CD8-positive, alpha-beta memory T cell (primary cell): ENCODE measurements at regions not wholly inside any gene's neighbourhood (a gene's known extent, or its start where the extent isn't known, plus 50 kb on each side); places are given as distances from the start of the nearest gene placed in this dataset.

Source experiments
- CTCF ChIA-PET: fragments of 350-600 bp; sonication (Branson Sonifier 250); formaldehyde crosslinking; loops from one replicate; lab custom pipeline; 2021; ENCODE audit warnings: antibody characterized with exemption; lab: Charles Lee
- POLR2A ChIA-PET: fragments of 350-600 bp; sonication (Branson Sonifier 250); formaldehyde crosslinking; loops from one replicate; lab custom pipeline; 2021; ENCODE audit warnings: antibody characterized with exemption; lab: Charles Lee
- DNase-seq, 5 donors: peaks; one replicate each; pipeline versions ENCODE4 v3.0.0 to v3.0.0-alpha.2; 2020 to 2022; ENCODE audit warnings: mixed read lengths in 1 of 5
- H3K27ac ChIP-seq: one replicate; pipeline ENCODE4 v1.7.0; 2013; ENCODE audit warnings: low read depth, mild to moderate bottlenecking, low read length, moderate library complexity
- H3K27me3 ChIP-seq: 2 replicates; pipeline ENCODE4 v1.7.0; 2013; ENCODE audit warnings: low read length, mild to moderate bottlenecking; ENCODE audit not compliant: insufficient read depth, poor library complexity, severe bottlenecking
- H3K36me3 ChIP-seq: 2 replicates; pipeline ENCODE4 v1.7.0; 2013; ENCODE audit warnings: mild to moderate bottlenecking, low read length, moderate library complexity; ENCODE audit not compliant: insufficient read depth
- H3K4me1 ChIP-seq: 2 replicates; pipeline ENCODE4 v1.7.0; 2013; ENCODE audit warnings: mild to moderate bottlenecking, low read length, moderate library complexity; ENCODE audit not compliant: insufficient read depth
- H3K4me3 ChIP-seq: 2 replicates; pipeline ENCODE4 v1.7.0; 2013; ENCODE audit warnings: mild to moderate bottlenecking, low read length
- H3K9me3 ChIP-seq: 2 replicates; pipeline ENCODE4 v1.7.0; 2013; ENCODE audit warnings: mild to moderate bottlenecking, low read length
- H3K27ac Mint-ChIP-seq, 8 donors: one replicate each; pipeline ENCODE4 v1.8.0; 2020 to 2021; ENCODE audit warnings: mixed read lengths in 8 of 8, mild to moderate bottlenecking in 6 of 8, inconsistent platforms in 3 of 8, moderate library complexity in 3 of 8
- H3K27me3 Mint-ChIP-seq, 2 donors: one replicate each; pipeline ENCODE4 v1.8.0; 2020 to 2021; ENCODE audit warnings: mixed read lengths in 2 of 2, mild to moderate bottlenecking in 1 of 2, moderate library complexity in 1 of 2
- H3K36me3 Mint-ChIP-seq, 3 donors: one replicate each; pipeline ENCODE4 v1.8.0; 2020 to 2021; ENCODE audit warnings: mixed read lengths in 3 of 3, inconsistent platforms in 1 of 3, mild to moderate bottlenecking in 1 of 3
- H3K4me1 Mint-ChIP-seq, 3 donors: one replicate each; pipeline ENCODE4 v1.8.0; 2020 to 2021; ENCODE audit warnings: mixed read lengths in 3 of 3, inconsistent platforms in 1 of 3, mild to moderate bottlenecking in 1 of 3
- H3K4me3 Mint-ChIP-seq, 7 donors: one replicate each; pipeline ENCODE4 v1.8.0; 2020 to 2021; ENCODE audit warnings: mixed read lengths in 7 of 7, mild to moderate bottlenecking in 6 of 7, moderate library complexity in 4 of 7, inconsistent platforms in 2 of 7
- H3K9me3 Mint-ChIP-seq, 5 donors: one replicate each; pipeline ENCODE4 v1.8.0; 2020 to 2022; ENCODE audit warnings: mixed read lengths in 5 of 5, mild to moderate bottlenecking in 3 of 5, moderate library complexity in 2 of 5, inconsistent platforms in 1 of 5

GRCh38 chr10:10873915-10874314 lies 143.8 kb upstream of the CELF2 start:
- no peaks in the 10 kb centered on the region for H3K9me3 ChIP-seq
- no peaks in the 10 kb centered on the region for H3K27me3 ChIP-seq
- Mint-ChIP-seq H3K9me3 (no peaks in the 10 kb centered on the region), H3K36me3 (peaks cover 0 to 5% (median 0%) of the 10 kb centered on the region in 3 donors), H3K27ac (no peak overlapping the region), H3K4me1 (no peaks in the 10 kb centered on the region), H3K27me3 (peaks cover 12 to 27% of the 10 kb centered on the region in 2 donors), H3K4me3 (no peak overlapping the region)
- no peak for DNase-seq
- H3K4me1 ChIP-seq = no peaks in the 10 kb centered on the region
- H3K27ac ChIP-seq = no peak overlapping the region
- no peaks in the 10 kb centered on the region for H3K36me3 ChIP-seq
- CTCF ChIA-PET = no interaction called here
- POLR2A ChIA-PET = no interaction called here
- H3K4me3 ChIP-seq = no peak overlapping the region

GRCh38 chr10:10878963-10879362 lies 138.7 kb upstream of the CELF2 start:
- POLR2A ChIA-PET = no interaction called here
- CTCF ChIA-PET = no interaction called here
- Histone ChIP-seq H3K9me3 (no peaks in the 10 kb centered on the region), H3K27me3 (no peaks in the 10 kb centered on the region), H3K36me3 (no peaks in the 10 kb centered on the region), H3K4me1 (no peaks in the 10 kb centered on the region), H3K27ac (no peak overlapping the region), H3K4me3 (no peak overlapping the region)
- Mint-ChIP-seq H3K9me3 (peaks cover 0 to 5% (median 0%) of the 10 kb centered on the region in 5 donors), H3K27me3 (peaks cover 4 to 12% of the 10 kb centered on the region in 2 donors), H3K4me3 (no peak overlapping the region), H3K36me3 (no peaks in the 10 kb centered on the region), H3K27ac (no peak overlapping the region), H3K4me1 (no peaks in the 10 kb centered on the region)
- DNase-seq = no peak

GRCh38 chr10:10881117-10881813 lies 136.4 kb upstream of the CELF2 start:
- no peak overlapping the region for H3K27ac Mint-ChIP-seq
- Histone ChIP-seq H3K27ac (no peak overlapping the region), H3K4me1 (no peaks in the 10 kb centered on the region), H3K27me3 (no peaks in the 10 kb centered on the region), H3K36me3 (no peaks in the 10 kb centered on the region), H3K4me3 (no peak overlapping the region), H3K9me3 (no peaks in the 10 kb centered on the region)
- CTCF ChIA-PET = no interaction called here
- no peak overlapping the region for H3K4me3 Mint-ChIP-seq
- peaks cover 0 to 13% (median 0%) of the 10 kb centered on the region in 3 donors for H3K36me3 Mint-ChIP-seq
- no peaks in the 10 kb centered on the region for H3K4me1 Mint-ChIP-seq
- DNase-seq = no peak
- peaks cover 6 to 21% of the 10 kb centered on the region in 2 donors for H3K27me3 Mint-ChIP-seq
- POLR2A ChIA-PET = no interaction called here
- H3K9me3 Mint-ChIP-seq = peaks cover 5 to 25% (median 17%) of the 10 kb centered on the region in 5 donors

GRCh38 chr10:10883737-10884136 lies 133.9 kb upstream of the CELF2 start:
- no peak for DNase-seq
- Histone ChIP-seq H3K4me1 (no peaks in the 10 kb centered on the region), H3K36me3 (no peaks in the 10 kb centered on the region), H3K4me3 (no peak overlapping the region), H3K27me3 (no peaks in the 10 kb centered on the region), H3K9me3 (no peaks in the 10 kb centered on the region), H3K27ac (no peak overlapping the region)
- Mint-ChIP-seq H3K27me3 (peaks cover 11 to 34% of the 10 kb centered on the region in 2 donors), H3K4me1 (no peaks in the 10 kb centered on the region), H3K36me3 (peaks cover 0 to 13% (median 0%) of the 10 kb centered on the region in 3 donors), H3K9me3 (peaks cover 5 to 25% (median 17%) of the 10 kb centered on the region in 5 donors), H3K4me3 (no peak overlapping the region), H3K27ac (no peak overlapping the region)
- CTCF ChIA-PET = no interaction called here
- POLR2A ChIA-PET = no interaction called here

- no peaks in the 10 kb centered on the region for H3K9me3 ChIP-seq
- ChIA-PET POLR2A (no interaction called here), CTCF (no interaction called here)
- Mint-ChIP-seq H3K36me3 (peaks cover 0 to 13% (median 0%) of the 10 kb centered on the region in 3 donors), H3K27me3 (peaks cover 11 to 52% of the 10 kb centered on the region in 2 donors), H3K9me3 (peaks cover 5 to 25% (median 17%) of the 10 kb centered on the region in 5 donors), H3K4me3 (no peak overlapping the region), H3K27ac (no peak overlapping the region), H3K4me1 (no peaks in the 10 kb centered on the region)
- no peak overlapping the region for H3K4me3 ChIP-seq
- no peaks in the 10 kb centered on the region for H3K4me1 ChIP-seq
- H3K27me3 ChIP-seq = no peaks in the 10 kb centered on the region
- H3K36me3 ChIP-seq = no peaks in the 10 kb centered on the region
- no peak for DNase-seq
- H3K27ac ChIP-seq = no peak overlapping the region
Measured at GRCh38 chr10:10886861-10887531, 130.7 kb upstream of the CELF2 start.

GRCh38 chr10:10891124-10892082 lies 126.3 kb upstream of the CELF2 start:
- no peaks in the 10 kb centered on the region for H3K4me1 Mint-ChIP-seq
- H3K27me3 Mint-ChIP-seq = peaks cover 8 to 60% of the 10 kb centered on the region in 2 donors
- CTCF ChIA-PET = no interaction called here

GRCh38 chr10:10892290-10892875 lies 125.3 kb upstream of the CELF2 start:
- peaks cover 0 to 6% (median 2%) of the 10 kb centered on the region in 5 donors for H3K9me3 Mint-ChIP-seq
- peaks cover 0 to 21% (median 0%) of the 10 kb centered on the region in 3 donors for H3K36me3 Mint-ChIP-seq
- no peak overlapping the region for H3K27ac Mint-ChIP-seq
- no peak overlapping the region for H3K27ac ChIP-seq
- no peaks in the 10 kb centered on the region for H3K4me1 ChIP-seq
- H3K36me3 ChIP-seq = no peaks in the 10 kb centered on the region
- H3K27me3 Mint-ChIP-seq = peaks cover 6 to 51% of the 10 kb centered on the region in 2 donors
- no peaks in the 10 kb centered on the region for H3K27me3 ChIP-seq
- no peak overlapping the region for H3K4me3 ChIP-seq
- no peaks in the 10 kb centered on the region for H3K4me1 Mint-ChIP-seq
- ChIA-PET POLR2A (no interaction called here), CTCF (no interaction called here)
- no peak for DNase-seq
- H3K9me3 ChIP-seq = no peaks in the 10 kb centered on the region
- H3K4me3 Mint-ChIP-seq = no peak overlapping the region

More at GRCh38 chr10:10891124-10892082, 126.3 kb upstream of the CELF2 start:
- H3K4me3 Mint-ChIP-seq = no peak overlapping the region
- H3K36me3 ChIP-seq = no peaks in the 10 kb centered on the region
- H3K9me3 Mint-ChIP-seq = peaks cover 0 to 6% (median under 1%) of the 10 kb centered on the region in 5 donors
- no peak overlapping the region for H3K27ac Mint-ChIP-seq
- H3K36me3 Mint-ChIP-seq = peaks cover 0 to 19% (median 0%) of the 10 kb centered on the region in 3 donors
- no peaks in the 10 kb centered on the region for H3K27me3 ChIP-seq
- no peak overlapping the region for H3K4me3 ChIP-seq
- H3K9me3 ChIP-seq = no peaks in the 10 kb centered on the region
- POLR2A ChIA-PET = no interaction called here
- DNase-seq = no peak
- no peak overlapping the region for H3K27ac ChIP-seq
- H3K4me1 ChIP-seq = no peaks in the 10 kb centered on the region
